Hypothalamus (tissue), 51 donors: ENCODE measurements at regions not wholly inside any gene's neighbourhood (a gene's known extent, or its start where the extent isn't known, plus 50 kb on each side); places are given as distances from the start of the nearest gene placed in this dataset.

ENCODE experiments used
- DNase-seq, 51 donors: peaks; one replicate each; lab custom pipeline; 2025; lab: John Stamatoyannopoulos, UW

DNA sequence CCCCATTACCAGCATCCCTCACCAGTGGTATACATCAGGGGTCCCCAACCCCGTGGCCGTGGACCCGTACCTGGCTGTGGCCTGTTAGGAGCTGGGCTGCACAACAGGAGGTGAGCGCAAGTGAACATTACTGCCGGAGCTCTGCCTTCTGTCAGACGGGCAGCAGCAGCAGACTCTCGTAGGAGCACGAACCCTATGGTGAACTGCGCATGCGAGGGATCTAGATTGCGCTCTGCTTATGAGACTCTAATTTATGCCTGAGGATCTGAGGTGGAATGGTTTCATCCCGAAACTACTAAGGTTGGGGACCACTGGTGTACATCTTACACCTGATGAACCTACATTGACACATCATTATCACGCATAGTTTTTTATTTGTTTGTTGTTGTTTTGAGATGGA is 52.8 kb upstream of the DHX15 start:
- DNase-seq = no peak

DNA sequence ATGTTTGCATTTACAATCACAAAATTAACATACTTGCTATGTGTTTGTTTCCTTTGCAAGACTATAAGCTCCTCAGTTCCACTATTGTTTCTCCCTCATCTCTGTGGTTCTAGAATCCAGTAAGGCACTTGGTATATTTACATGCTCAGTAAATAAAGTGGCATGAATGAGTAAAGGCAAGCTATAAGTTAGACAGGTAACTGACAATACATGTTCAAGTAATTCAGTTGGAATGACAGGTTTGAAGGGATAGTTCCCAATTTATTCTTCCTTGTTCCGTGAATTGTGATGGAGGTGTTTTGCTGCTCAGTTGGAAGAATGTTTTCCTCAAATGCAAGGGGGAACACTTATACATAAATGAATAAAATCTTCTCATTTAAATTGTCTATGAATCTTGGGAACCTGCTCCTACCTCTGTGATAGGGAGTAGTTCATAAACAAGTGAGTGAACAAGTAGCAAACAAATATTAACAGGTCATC is 54.1 kb upstream of the DHX15 start:
- no peak for DNase-seq

DNA sequence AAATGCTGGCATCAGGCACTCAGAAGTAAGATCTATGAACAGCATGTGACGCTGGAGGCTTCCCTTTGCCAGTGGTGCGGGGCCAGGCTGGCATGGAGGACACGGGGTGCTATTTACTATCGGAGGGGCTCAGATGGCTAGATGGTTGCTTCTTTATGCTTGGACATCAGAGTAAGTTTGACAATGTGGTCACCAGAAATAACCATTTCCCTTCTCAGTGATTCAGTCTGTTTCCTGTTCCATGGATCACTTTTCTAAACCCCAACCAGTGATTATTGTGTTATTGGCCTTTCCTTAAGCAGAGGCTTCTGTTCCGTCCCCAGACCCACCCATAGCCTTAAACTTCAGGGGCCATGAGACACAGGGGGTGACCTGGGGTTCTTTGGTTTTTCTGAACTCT is 55.4 kb upstream of the DHX15 start:
- DNase-seq = no peak

DNA sequence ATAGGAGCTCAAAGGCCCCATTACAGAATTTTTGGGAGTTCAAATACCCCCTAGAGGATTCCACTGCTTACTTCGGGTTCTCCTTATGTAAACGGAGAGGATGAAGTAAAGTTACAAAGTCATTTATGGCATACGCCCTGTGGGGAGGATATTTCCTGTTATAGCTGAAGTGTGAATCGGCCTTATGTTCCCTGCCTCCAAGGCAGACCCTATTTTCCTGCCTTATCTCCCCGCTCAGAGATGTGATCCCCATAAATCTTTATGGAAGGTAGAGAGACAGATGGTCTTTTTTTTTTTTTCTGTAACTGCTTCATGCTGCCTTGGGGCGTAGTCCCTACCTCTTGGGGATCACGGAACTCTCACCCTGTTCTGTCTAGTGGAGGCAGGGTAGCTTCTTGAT is 56.0 kb upstream of the DHX15 start:
- no peak for DNase-seq

DNA sequence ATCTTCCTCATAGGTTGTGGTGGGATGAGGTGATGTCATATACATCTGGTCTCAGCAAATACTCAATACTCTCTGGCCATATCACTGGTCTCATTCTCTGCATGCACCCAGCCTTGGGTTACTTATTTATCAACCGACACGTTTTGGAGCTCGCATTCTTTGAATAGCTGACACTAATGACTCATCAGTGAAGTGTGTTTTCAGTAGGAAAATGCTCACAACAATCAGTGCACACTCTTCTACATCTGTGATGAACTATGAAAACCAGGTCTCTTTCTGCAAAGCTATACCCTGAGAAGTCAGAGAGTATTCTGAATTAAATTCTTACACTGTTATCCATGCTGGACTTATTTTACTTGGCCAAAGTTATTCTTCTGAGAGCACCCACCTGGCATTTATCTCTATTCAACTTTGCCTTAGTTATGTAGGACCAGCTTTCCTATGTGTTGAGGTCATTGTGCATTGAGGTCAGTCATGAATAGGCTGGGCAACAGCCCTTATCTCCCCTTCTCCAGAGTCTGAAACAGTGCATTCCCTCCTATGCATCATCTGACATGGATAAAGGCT is 58.7 kb upstream of the DHX15 start:
- DNase-seq = no peak

DNA sequence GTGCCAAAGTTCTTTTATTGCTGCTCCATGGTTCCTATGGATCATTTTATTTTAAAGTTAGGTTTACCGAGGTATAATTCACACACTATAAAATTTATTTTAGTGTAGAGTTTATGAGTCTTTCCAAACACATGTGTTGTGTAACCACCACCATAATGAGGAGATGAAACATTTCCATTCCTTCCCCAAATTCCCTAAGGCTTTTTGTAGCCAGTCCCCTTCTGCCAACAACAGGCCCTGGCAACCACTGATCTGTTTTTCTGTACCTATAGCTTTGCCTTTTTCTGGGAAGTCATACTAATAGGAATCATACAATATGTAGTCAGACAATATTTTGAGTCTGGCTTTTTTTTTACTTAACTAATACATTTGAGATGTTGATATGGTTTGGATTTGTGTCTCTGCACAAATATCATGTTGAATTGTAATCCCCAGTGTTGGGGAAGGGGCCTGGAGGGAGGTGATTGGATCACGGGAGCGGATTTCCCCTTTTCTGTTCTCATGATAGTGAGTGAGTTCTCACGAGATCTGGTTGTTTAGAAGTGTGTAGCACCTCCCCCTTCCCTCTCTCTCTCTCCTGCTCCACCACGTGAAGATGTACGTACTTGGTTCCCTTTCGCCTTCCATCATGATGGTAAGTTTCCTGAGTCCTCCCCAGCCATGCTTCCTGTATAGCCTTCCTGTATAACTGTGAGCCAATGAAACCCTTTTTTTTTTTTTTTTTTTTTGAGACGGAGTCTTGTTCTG is 59.6 kb upstream of the DHX15 start:
- no peak for DNase-seq

DNA sequence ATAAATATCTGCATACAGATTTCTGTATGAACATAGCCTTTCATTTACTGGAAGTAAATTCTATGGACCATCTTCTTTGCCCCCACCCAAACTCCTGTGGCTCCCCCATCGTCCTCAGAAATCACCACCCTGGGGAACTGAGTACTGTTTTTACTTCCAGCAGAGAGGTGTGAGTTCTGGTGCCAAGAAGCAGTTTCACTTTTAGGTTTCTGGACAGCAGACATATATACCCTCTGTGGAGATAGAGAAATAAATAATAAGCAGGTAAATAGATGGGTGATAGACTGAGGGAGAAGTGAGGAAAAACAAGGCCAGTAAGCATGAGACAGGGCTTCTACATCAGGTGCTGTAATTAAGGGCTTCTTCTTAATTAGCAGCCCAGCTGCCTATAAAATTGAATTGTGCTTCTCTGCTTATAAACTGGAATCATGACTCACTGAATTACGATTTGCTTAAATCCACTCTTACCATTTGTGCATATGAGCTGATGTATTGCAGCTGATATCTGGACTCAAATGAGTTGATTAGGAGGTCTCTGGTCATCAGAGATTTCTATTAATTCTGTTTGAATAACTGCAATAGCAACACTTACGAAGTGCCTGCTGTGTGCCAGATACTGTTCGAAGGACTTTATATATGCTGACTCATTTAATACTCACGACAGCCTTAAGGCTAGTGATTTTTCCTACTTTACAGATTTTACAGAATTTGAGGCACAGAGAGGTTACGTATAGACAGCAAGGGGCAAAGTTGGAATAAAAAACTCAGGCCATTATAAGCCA is 60.8 kb upstream of the DHX15 start:
- DNase-seq = no peak

DNA sequence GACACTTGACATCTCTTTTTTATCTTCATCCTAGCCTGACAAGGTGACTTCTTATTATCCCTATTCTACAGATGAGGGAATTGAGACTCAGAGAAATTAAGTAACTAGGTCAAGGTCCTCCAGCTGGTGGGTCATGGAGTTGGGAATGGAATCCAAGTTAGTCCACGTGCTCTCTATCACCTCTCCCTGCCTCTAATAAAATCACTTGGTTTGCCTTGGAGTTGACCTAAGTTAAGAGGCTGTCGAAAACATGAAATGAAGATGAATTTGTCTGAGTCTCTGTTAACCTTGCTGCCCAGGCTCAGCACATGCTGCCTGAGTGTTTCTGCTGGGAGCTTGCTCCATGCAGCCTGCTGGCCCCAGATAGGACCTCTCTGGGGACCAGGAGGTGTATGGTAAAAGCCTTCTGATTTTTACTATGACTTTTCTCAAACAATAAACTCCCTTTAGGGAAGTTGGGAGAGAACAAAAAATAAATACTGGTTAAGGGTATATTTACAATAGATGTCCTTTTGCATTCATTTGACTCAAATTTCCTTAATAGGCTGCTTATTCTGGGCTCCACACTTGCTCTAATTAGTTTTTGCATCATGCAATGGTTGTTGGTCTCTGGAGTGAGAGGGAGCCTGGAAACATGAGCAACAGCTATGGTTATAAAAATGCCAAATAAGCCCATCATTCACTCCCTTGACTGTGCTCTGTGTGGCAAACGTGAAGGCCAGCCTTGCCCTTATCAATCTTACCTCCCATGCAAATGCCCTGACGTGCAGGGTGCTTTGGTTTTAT is 61.6 kb upstream of the DHX15 start:
- no peak for DNase-seq

DNA sequence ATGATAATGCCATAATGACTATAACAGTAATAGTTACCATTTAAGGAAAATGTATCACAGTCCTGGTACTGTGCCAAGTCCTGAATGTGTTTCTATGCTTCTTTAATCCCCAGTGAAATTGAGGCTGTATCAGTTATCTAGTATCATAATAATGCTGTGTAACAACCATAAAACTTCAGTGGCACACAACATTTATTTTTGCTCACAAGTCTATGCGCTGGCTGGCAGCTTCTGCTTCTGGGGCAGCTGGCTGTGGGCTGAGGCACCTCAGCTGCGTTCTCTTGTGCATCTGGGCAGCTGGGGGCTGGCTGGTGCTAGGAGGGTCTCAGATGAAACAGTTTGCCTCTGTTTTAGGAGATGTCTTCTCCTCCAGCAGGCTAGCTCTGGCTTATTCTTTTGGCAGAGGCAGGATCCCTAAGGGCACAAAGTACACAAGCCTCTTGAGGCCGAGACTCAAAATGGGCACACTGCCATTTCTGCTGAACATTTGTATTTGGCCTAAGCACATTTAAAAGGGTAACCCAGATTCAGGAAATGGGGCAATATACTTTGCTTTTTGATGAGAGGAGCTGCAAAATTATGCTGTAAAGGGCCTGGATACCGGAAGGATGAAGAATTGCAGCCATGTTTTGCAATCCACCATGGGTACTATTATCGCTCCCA is 62.6 kb upstream of the DHX15 start:
- DNase-seq = no peak

DNA sequence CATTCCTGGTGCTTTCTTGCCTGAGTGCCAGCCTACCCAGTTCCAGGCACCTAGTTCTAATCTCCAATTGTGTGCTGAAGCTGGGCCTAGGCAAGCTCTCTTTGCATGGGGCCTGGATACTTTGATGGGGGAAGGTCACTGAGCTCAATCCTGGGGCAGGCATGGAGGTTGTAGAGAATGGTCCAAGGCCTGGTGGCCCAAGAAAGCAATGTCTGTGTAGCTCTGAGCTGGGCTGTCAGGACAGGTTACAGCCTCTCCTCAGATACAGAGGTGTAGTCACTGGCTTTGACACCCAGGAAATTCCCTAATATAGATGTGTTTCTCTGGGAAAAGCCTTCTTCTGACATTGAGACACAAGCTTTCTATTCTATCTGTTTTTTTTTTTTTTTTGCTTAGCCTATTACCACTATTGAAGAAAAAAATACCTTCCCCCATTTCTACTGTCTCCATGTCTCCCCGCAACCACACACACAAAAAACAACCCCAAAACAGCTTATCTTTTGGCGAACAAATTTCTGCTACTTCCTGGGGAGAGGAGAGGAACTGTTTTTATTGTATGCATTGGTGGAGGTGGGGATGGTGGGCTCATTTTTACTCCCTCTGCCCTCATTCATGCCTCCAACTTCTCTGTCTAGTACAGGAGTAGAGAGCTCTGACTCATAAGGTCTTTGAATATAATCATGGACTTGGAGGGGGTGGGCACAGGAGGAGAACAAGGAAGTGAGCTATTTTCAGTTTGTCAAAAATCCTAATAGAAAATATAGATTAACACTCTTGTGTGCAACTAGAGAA is 66.7 kb upstream of the DHX15 start:
- DNase-seq = no peak

DNA sequence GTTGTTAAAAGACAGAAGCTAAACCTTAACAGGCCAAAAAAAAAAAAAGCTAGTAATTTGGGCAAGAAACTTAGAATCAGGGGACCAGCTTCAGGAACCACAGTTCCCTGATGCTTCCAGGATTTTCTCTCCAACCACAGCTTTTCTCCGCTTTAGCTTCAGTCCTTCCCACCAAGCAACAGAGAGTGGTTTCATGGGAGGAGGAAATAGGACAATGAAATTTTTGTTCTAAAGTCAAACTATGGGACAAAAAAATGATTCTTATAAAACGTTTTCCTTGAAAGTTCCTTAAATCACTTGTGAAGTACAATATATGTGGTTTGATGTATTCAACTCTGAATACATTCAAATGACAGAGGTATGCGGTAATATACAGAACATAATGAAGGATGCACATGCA is 71.0 kb upstream of the DHX15 start:
- peak in 2 of 51 donors; percentile 3 to 20 for DNase-seq

DNA sequence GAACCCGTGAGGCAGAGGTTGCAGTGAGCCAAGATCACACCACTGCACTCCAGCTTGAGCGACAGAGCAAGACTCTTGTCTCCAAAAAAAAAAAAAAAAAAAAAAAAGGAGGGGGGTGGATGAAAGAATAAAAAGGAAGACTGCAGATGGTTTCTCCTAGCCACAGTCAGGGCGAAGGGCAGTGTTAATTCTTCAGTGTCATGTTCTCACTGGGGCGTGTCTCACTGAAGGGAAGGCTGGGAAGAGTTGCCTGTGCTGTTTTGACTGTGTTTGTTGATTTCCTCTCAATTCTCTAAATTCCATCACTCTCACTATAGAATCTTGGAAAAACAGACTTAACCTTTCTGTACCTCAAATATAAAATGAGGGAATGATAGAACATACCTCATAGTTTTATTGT is 71.6 kb upstream of the DHX15 start:
- DNase-seq = peak in 2 of 51 donors; percentile 8

DNA sequence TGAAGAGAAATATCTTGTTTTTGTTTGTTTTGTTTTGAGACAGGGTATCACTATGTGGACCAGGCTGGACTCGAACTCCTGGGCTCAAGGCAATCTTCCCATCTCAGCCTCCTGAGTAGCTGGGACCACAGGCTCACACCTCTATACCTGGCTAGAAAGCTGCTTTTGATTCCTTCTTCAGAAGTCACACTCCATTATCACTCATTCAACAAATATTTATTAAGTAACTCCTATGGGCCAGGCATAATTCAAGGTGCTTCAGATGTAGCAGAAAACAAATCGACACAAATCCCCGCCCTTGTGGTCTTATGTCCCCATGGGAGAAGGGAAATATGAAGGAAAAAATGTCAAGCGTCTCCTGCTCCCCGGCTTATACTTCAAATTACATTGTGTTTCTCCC is 72.6 kb upstream of the DHX15 start:
- no peak for DNase-seq

DNA sequence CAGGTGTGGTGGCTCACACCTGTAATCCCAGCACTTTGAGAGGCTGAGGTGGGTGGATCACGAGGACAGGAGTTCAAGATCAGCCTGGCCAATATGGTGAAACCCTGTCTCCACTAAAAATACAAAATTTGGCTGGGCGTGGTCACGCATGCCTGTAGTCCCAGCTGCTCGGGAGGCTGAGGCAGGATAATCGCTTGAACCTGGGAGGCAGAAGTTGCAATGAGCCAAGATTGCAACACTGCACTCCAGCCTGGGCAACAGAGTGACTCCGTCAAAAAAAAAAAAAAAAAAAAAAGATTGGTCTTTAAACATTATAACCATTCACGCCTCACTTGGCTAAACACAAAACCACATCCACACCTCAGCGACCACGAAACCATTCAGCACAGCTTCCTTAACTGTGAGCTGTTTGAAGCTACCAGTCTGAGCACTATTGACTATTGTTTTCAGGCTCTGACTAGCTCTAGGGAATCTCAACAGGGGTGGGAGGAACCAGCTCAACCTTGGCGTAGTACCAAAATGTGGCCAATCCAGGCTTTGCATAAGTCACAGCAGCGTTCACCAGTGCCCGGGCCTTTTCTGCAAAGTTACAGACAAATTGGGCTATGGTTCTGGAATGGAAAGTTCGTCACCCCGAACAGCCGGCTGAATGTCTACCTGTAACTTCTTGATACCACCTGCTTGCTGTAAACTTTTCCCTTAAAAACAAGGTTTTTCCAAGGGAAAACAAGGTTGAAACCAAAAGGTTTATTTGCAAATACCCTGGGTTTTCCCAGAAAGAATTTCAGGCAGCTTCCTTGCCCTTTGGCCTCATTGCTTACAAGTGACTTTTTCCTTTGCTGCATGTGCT is 73.6 kb upstream of the DHX15 start:
- peak in 37 of 51 donors; percentile 2 to 80 (median 56) for DNase-seq

DNA sequence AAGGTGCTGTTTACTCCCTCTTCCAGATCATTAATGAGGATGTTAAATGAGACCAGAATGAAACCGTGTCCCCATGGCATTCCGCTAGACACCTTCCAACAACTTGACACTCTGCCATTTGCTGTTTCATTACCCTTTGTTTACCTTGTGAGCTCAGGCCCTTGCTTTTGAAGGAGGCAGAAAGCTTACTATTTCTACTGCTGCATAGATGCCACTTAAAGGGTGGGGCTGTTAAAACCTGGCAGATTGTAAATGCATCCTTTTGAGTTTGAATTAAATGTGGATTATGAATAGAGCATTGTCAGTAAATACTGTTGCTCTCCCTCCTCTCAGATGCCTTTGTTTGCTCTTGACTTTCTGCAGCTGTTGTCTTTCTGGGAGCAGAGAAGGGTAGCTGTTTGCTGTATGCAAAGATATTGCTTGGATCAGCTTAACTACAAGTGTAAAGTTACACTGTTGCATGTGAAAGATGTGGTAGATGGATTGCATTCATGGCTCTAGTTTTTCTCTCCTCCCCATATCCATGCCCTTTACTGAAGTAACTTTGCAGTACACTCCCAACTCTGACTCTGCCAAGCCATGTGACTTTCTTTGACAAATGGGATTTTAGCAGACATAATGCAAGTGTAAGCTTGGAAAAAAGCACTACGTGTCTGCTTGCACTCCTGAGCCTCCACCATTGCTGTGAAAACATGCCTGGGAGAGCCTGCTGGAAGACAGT is 75.0 kb upstream of the DHX15 start:
- DNase-seq = peak in 20 of 51 donors; percentile 4 to 89 (median 34)

DNA sequence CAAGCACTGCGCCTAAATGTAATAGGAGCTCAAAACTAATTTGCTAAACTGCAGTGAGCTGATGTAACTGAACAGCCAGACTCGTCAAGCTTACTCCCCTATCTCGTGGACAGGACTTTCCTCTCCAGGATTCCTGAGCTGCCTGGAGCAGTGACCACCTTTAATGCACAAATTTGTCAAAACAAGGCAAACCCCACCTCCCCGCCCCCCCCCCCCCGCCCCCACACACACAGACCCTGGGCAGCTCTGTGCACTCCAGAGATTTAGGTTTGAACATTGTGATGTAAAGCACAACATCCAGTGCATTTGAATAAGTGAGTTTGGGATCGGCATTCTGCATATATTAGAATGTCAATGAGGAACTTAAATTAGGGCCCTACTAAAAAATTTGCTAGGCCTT is 77.7 kb upstream of the DHX15 start:
- DNase-seq = no peak

DNA sequence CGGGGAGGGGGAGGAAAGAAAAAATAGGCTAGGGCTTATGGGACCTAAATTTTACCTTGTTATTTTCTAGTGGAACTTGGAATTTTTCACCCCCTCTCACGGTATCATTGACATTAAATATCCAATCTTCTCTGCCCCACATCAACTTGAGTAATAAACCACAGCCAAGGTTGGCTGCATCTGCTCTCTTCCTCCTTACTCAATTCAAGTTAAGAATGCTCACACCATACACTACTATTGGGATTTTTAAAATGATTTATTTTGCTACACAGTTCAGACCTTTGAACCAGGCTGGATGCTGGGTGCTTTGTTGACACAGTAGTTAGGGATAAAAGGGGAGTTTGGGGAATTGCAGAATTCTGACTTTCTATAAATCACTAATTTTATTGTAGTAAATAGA is 78.2 kb upstream of the DHX15 start:
- DNase-seq = no peak

DNA sequence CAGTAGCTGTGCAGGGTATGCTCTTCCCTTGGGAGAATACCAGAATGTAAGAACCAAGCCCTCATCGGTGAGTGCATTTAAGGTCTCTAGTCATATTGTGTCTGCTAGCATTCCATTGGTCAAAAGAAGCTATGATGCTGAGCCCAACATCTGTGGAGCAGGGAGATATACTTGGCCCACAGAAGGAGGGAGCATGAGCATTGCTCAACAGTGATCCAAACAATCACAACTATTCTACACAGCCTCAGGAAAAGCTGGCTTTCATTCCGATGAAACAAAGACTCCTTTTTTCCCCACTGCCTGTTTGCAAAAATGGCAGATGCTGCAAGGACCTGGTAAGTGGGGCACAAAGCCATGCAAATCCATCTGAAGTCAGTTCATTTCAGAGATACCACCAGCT is 80.6 kb upstream of the DHX15 start:
- peak in 35 of 51 donors; percentile 2 to 89 (median 45) for DNase-seq
